HG03045 (cell line): ENCODE measurements at regions not wholly inside any gene's neighbourhood (a gene's known extent, or its start where the extent isn't known, plus 50 kb on each side); places are given as distances from the start of the nearest gene placed in this dataset.
"Not testable (repeated sequence)": the region's sequence is repeated elsewhere in the genome, so short reads cannot be mapped to it uniquely, and the experiment has no call there.

Experiments
- ATAC-seq: cut with Tn5 transposase; IDR thresholded peaks from one replicate; pipeline ENCODE4 v1.9.1; 2021; ENCODE audit warnings: mild to moderate bottlenecking, moderate library complexity; ENCODE audit not compliant: unreplicated experiment

DNA sequence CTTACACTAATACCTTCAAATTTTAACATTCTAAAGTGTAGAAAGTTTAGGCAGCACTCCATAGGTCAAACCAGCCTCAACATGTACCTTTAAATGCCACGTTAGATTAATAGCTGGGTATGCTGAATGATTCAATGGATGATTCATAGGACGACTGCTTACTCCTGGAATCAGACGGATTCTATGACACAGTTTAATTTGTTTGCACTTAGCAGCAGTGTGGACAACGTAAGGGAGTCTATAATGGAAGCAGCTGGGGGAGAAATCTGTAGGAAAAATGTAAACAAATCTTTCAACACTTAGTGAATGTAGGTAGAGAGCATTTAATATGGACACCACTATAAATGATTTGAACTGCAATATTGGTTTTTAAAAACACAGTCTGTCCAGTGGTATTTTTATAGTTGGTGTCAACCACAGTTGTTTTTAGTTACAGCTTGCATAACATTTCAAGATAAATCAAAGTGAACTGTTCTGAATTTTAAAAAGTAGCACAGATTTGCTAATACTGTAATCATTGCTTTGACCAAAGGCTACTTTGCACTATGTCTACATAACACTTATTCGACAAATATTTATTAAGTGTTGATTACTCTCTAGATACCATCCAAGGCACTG lies 701.5 kb upstream of the MEF2C start:
- ATAC-seq, result no peak

GRCh38 chr5:89583534-89583933 lies 700.5 kb upstream of the MEF2C start:
- ATAC-seq, result no peak

GRCh38 chr5:89582768-89583339 lies 699.9 kb upstream of the MEF2C start:
- ATAC-seq, result no peak

- no peak for ATAC-seq
These were observed 698.0 kb upstream of the MEF2C start for GRCh38 chr5:89580976-89581375.

DNA sequence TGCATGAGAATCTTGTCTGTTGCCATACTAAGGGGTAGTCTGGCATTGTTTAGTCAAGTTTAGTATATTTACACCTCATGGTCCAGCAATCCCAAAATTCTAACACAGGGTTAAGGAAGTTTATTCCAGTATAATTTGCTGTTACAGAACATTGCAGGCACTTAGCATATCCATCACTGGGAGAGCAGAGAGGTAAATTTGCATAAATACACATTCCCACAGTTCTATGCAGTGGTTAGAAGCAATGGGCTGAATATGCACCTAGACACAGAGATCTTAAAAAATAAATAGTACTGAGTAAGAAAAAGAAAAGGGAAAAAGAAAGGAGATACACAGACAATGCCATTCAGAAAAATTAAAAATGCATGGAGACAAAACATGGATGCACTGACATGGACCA lies 692.3 kb upstream of the MEF2C start:
- ATAC-seq, result no peak

DNA sequence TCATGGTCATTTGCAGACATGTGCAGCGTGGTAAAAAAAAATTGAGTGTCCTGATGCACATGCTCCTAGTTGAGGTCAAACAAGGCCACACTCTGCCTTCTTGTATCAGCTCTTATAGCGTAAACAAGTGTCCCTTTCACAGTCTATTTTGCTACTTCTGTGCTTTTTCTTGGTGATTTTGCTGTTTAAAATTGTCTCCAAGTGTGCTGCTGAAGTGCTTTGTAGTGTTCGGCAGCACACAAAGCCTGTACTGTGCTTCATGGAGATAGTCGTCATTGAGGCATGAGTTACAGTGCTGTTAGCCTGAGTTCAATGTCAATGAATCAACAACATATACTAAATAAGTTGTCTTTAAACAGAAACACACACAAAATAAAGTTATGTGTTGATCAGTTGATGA lies 690.4 kb upstream of the MEF2C start:
- no peak for ATAC-seq

DNA sequence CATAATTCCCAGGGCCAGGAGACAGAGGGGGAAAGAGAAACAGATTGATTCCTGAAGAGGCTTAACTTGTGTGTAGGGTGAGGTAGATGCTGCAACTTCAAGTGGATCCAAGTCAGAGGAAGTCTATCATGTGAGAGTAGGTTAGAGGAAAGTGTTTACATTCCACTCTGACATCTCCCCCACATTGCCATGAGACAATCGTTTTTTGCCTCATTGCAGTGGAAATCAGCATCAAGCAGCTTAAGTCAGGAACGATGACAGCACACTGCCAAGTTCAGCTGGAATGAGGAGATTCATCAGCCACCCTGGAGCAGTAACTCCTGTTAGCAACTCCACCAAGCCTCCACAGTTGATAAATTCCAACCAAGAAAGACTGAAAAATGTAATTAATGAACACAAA lies 689.7 kb upstream of the MEF2C start:
- no peak for ATAC-seq

GRCh38 chr5:89570557-89570956 lies 687.6 kb upstream of the MEF2C start:
- ATAC-seq, result no peak

DNA sequence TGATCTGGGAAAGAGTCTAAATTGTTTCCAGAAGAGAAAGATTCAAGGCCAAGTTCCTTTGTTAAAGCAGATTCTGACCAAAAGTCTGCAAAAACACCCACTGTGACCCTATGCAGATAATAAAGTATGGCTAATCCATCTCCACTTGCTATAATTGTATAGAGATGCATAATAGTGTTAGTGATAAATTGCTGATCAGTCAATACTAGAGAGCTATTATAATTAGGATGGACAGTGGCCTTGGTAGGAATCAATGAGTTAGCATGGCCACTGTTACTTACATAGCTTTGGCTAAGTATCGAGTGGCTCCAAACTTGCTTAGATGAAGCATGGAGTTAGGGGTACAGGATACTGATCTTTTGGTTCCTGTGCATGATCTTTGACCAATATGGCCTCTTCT lies 683.4 kb upstream of the MEF2C start:
- ATAC-seq, result no peak

DNA sequence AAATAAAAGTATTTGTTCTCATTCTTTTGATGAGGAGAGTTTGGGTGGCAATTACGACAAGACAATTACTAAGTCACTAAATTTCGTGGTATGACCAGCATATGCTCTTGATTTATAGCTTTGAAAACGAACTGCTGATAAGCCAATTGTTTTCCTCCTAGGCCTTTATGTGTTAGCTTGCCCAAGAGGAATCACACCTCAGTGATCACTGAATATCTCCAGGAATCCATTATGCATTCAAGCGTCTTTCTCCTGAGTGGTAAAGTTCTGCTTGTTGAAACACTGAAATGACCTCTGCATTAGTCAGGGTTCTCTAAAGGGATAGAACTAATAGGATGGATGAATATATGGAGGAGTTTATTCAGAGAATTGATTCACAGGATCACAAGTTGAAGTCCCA lies 677.7 kb upstream of the MEF2C start:
- no peak for ATAC-seq

GRCh38 chr5:89556215-89556913 lies 673.4 kb upstream of the MEF2C start:
- ATAC-seq, result no peak

- ATAC-seq, result no peak
These were observed 663.7 kb upstream of the MEF2C start for GRCh38 chr5:89546657-89547056.

- no peak for ATAC-seq
These were observed 662.6 kb upstream of the MEF2C start for GRCh38 chr5:89545626-89546025.

- no peak for ATAC-seq
These were observed 662.1 kb upstream of the MEF2C start for GRCh38 chr5:89545076-89545475.

DNA sequence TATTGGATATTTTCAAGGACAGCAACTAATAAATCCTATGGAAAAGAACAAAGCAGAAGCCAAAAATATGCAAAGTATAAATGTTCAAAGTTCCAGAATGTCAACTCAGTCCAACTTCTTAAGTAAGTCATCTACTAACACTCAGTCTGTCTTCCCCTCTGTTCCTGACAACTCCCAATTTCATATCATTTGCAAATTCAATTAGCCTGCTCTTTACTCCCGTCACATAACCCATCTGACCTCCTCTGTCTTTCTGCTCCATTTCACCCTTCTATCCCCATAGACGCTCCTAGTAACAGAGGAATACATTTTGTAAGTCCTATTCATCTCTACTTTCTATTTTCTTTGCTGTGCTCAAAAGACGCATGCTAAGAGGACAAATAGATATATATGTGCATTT lies 659.8 kb upstream of the MEF2C start:
- ATAC-seq, result no peak

GRCh38 chr5:89537800-89538199 lies 654.8 kb upstream of the MEF2C start:
- ATAC-seq, result no peak

DNA sequence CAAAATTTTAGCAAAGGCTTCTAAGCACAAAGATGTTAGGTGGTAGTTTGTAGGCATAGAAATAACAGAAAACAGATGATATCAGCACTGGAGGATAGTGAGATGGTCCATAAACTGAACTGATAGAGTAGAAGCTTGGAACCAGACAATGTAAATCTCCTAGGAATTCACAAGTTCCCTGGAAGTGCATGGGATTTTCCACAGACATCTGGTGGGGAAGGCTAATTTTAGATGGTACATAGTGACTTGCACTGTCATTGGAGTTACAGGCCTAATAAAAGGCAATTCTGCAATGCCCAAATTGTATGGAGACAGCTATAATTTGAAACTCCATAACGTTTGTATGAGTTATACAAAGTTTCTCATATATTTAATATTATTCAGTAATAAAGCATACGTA lies 653.0 kb upstream of the MEF2C start:
- ATAC-seq, result no peak

DNA sequence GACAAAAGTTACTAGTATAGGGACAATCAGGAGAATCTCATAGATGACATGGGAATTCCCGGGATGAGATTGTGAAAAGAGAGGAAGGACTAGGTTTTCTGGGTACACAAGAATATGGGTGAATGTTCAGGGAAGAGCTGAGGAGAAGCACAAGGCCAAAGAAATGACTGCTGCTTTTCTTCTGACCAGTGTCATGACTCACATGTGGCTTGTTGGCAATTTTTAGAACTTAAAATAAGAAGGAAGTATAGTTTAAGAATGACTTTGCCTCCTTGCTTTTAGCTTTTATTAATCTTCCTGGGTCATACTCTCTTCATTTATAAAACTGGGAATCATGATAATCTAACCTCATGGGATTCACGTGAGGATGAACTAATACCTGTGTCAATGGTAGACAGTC lies 652.4 kb upstream of the MEF2C start:
- no peak for ATAC-seq

- ATAC-seq, result no peak
These were observed 651.3 kb upstream of the MEF2C start for GRCh38 chr5:89534331-89534730.

- no peak for ATAC-seq
These were observed 641.8 kb upstream of the MEF2C start for GRCh38 chr5:89524785-89525184.

DNA sequence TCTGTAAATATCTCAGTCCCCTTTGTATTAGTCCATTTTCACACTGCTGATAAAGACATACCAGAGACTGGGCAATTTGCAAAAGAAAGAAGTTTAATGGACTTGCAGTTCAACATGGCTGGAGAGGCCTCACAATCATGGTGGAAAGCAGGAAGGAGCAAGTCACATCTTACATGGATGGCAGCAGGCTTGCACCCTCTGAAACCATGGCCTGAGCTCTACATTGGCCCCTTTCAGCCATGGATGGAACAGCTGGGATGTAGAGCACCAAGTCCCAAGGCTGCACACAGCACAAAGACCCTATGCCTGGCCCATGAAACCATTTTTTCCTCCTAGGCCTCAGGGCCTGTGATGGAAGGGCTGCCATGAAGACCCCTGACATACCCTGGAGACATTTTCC lies 640.9 kb upstream of the MEF2C start:
- ATAC-seq, result not testable (repeated sequence)

DNA sequence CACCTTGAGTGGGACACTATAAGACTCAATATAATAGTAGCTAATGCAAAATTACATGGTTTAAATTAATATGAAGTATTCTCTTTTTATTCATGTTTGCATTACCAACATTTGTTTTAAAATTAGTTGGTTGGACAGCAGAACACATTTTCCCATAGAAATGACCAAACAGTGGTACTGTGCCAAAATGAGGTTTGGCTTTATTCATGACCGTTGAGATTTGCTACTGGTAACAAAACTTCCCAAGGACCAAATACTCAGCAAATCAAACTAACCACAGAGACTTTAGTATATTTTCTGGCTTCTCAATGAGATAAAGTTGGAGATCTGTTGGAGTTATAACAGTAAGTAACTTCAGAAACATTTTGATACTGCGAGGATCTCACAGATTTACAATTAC lies 637.8 kb upstream of the MEF2C start:
- no peak for ATAC-seq
